GM21528 (cell line): ENCODE measurements at regions not wholly inside any gene's neighbourhood (a gene's known extent, or its start where the extent isn't known, plus 50 kb on each side); places are given as distances from the start of the nearest gene placed in this dataset.
"Not testable (repeated sequence)": the region's sequence is repeated elsewhere in the genome, so short reads cannot be mapped to it uniquely, and the experiment has no call there.

ENCODE experiments used
- ATAC-seq: cut with Tn5 transposase; IDR thresholded peaks from one replicate; pipeline ENCODE4 v1.9.1; 2021; ENCODE audit warnings: mild to moderate bottlenecking, moderate library complexity; ENCODE audit not compliant: unreplicated experiment, low FRiP score

DNA sequence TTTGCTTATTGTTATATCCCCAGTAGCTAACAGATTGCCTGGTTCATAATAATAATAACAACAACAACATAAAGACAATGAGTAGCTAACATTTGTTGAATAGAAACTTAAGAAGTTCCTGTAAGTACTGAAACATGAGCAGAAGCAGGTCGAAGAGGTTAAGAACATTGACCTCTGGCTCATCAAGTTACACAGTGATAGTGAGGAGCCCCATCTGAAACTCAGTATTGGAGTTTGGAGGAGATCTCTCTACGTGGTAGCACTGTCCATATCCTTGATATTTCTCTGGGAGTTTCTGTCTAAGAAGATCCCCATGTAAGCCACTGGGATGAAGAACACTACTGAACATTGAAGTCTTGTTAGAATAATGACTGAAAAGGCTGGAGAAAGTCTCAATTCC lies 600.4 kb downstream of the RFPL4B start:
- ATAC-seq: no peak

DNA sequence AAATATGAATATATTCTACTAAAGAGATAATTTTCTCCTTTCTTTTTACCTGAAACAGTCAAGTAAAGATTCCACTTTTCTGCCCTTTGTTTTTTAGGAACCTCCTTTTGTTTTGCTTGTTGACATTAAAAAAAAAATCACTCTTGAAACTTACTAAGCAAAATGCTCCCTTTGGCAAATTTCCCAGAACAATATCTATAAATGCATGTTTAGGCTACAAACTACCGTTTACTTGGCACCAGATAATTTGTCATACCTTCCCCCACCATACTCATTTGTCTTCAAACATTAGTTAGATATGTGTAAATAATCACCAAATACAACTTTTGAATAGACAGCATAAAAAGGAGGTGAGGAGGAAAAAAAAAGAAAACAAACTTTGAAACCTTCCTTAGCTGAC lies 604.7 kb downstream of the RFPL4B start:
- no peak for ATAC-seq

DNA sequence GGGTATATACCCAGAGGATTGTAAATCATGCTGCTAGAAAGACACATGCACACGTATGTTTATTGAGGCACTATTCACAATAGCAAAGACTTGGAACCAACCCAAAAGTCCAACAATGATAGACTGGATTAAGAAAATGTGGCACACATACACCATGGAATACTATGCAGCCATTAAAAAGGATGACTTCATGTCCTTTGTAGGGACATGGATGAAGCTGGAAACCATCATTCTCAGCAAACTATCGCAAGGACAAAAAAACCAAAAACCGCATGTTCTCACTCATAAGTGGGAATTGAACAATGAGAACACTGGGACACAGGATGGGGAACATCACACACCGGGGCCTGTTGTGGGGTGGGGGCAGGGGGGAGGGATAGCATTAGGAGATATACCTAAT lies 608.6 kb downstream of the RFPL4B start:
- ATAC-seq: not testable (repeated sequence)

DNA sequence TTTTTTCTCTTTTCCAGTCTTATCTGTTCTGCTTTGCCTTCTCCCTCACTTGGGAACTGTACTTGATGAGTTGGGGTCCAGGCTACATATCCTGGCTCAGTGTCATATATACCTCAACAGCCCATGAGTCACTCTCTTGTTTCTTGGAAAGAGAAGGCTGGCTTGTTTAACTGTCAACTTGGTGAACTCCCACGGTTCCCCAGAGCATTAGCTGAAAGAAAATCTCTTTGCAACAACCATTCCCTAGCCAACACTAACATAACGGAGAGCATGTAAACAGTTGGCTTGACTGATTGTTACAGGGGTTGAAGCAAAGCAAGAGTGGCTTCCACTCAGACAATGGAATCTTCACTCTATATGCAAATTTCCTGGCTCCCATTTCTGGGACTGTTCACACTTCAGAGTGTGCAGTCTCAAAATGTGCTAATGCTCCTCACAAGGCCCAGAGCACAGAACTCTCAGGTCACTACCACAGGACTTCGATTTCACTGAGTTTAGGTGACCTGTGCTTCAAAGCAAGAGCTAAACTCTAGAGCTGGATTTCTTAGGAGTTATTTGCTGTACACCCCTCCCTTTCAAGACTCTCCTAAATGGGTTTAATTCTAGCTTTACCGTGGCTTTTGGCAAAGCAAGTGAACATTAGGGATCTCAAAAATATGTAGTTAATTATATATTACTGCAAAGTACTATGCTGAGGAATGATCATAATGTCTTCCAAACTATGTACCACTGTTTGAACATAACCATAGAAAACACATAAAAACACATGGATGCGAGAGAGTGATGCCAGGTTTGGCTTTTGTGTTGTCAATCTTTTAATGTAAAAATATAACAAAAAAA lies 609.8 kb downstream of the RFPL4B start:
- ATAC-seq: no peak

DNA sequence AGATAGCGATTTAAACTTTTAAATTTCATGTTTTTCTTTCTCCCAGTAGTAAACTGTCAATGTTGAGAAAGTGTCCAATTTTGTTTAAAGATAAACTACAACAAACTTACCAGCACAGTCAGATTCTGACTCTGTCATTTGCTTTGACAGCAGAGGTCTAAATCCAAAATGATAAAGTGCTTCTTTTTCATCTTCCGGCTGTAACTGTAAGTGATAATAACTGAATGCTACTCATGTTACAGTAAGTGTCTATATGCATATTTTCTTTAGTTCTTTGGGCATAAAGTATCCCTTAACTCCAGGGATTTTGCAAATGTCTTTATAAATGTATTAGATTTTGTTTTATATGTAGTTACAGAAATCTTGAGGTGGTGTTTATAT lies 610.4 kb downstream of the RFPL4B start:
- ATAC-seq: no peak

DNA sequence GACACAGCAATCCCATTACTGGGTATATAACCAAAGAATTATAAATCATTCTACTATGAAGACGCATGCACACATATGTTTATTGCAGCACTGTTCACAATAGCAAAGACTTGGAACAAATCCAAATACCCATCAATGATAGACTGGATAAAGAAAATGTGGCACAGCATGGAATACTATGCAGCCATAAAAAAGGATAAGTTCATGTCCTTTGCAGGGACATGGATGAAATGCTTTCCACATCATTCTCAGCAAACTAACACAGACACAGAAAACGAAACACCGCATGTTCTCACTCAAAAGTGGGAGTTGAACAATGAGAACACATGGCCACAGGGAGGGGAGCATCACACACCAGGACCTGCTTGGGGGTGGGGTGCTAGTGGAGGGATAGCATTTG lies 613.0 kb downstream of the RFPL4B start:
- ATAC-seq: not testable (repeated sequence)

DNA sequence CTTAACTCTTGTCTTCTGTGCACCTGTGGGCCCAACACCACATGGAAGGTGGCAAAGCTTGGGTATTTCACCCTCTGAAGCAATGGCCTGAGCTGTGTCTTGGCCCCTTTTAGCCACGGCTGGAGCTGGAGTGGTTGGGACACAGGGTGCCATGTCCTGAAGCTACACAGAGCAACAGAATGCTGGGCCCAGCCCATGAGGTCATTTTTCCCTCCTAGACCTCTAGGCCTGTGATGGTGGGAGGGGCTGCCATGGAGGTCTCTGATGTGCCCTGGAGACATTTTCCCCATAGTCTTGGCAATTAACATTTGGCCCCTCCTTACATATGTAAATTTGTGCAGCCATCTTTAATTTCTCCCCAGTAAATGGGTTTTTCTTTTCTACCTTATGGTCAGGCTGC lies 620.8 kb downstream of the RFPL4B start:
- ATAC-seq: no peak

DNA sequence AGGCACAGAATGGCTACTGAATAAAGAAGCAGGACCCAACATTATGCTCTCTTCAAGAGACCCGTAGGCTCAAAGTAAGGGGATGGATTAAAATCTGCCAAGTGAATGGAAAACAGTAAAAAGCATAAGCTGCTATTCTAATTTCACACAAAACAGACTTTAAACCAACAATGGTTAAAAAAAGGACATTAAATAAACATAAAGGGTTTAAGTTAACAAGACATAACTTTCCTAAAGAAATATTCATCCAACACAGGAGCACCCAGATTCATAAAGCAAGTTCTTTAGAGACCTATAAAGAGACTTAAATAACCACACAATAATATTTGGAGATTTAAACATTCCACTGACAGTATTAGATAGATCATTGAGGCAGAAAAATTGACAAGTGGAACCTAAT lies 624.5 kb downstream of the RFPL4B start:
- ATAC-seq: no peak

DNA sequence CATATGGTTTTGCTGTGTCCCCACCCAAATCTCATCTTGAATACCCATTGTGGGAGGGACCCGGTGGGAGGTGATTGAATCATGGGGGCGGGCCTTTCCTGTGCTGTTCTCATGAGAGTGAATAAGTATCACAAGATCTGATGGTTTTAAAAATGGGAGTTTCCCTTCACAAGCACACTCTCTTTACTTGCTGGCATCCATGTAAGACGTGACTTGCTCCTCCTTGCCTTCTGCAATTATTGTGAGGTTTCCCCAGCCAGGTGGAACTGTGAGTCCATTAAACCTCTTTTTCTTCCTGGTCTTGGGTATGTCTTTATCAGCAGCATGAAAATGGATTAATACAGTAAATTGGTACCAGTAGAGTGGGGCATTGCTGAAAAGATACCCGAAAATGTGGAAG lies 627.8 kb downstream of the RFPL4B start:
- not testable (repeated sequence) for ATAC-seq

DNA sequence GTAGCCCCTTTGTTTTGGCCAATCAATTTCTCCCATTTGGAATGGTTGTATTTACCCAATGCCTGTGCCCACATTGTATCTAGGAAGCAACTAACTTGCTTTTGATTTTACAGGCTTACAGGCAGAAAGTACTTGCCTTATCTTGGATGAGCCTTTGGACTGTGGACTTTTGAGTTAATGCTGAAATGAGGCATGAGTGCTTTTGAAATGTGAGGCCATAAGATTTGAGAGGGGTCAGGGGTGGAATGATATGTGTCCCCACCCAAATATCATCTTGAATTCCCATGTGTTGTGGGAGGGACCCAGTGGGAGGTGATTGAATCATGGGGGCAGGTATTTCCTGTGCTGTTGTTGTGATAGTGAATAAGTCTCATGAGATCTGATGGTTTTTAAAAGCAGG lies 629.4 kb downstream of the RFPL4B start:
- ATAC-seq: not testable (repeated sequence)

DNA sequence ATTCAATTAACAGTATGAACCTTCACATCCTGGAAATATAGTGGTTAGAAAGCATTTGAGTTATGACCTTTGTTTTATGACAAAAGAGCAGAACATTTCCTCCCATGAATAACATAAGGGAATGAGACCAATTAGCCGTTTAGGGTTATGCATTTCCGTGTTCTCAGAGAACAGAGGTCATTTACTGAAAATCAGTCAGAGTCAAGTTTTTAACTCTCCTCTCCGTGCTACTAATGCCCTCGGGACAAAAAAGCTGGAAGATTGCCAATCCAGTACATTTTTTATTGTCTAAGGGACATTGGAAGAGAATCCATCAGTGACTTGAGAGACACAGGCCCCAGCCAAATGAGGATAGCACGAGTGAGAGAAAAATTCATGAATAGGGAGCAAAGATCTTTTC lies 632.7 kb downstream of the RFPL4B start:
- no peak for ATAC-seq

DNA sequence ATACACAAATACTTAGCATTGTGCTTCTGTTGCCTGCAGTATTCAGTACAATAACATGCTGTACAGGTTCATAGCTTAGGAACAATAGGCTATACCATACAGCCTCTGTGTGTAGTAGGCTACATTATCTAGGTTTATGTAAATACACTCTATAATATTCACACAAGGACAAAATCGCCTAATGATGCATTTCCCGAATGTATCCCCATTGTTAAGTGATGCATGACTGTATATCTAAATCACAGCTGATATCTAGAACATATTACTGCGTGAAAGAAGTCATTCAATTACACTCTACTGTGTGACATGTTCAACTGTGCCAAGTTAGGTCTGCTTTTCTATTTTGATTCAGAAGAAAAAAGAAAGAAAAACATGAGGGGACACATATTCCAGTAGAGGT lies 633.5 kb downstream of the RFPL4B start:
- ATAC-seq: no peak

DNA sequence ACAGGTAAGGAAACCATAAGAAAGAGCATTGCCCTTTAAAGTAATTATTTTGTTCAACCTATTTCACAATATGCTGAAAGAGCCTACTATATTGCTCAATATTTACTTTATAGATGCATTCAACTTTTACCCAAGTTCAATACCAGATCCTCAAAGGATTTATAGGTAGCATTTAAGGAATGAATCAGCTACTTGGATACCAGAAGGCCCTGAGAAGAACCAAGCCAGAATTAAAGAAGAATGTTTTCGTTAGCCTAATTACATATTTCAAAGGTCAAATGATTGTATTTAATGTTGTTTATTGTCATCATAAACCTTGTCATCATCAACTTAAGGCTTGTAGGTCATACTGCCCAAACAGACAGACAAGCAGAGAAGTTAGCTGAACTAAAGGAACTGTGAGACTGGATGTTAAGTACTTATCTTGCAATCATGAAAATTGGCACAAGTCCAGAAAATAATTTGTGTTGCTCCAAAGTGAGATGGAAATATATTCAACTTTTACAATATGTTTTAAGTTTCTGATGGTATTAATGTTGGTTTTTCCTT lies 636.7 kb downstream of the RFPL4B start:
- no peak for ATAC-seq

DNA sequence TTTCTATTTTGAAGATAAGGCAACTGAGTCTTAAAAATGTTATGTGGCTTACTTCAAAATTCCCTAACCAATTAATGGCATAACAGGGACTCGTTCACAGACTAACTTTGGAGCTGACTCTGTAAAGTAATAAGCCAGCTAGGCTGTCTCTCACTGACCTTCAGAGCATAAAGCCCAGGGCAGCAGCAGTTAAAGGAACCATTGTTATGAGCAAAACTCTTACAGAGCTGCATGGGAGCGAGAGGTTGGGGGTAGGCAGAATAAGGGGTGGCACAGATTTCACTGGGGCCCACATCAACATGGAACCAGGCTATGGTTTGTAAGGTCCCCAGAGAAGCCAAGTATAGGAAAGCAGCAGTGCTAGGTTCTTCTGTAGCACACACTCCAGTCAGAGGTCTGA lies 637.8 kb downstream of the RFPL4B start:
- no peak for ATAC-seq

DNA sequence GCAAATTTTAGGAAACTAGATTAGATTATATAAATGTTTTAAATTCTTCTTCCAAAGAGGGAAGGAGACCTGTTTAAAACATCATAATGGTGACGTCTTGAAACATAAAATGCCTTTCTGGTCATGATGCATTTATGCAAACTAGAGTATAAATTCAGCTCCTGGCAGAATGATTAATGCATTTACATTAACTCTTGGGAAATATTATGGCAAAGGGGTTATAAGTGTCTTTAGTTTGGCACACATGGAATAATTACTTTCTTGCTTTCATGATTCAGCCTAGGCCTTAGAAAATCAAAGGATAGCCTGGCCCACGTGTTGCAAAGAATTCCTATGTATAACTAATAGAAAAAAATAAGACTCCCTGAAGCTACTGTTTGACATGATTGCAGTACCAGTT lies 639.2 kb downstream of the RFPL4B start:
- ATAC-seq: no peak

DNA sequence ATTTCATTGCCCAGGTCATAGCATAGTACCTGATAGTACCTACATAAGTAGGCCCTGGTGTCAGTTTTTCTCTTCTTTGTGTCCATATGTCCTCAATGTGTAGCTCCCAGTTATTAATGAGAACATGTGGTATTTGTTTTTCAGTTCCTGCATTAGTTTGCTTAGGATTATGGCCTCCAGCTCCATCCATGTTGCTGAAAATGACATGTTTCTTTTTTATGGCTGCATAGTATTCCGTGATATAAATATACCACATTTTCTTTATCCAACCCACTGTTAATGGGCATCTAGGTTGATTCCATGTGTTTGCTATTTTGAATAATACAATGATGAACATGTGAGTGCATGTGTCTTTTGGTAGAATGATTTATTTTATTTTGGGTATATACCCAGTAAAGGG lies 641.6 kb downstream of the RFPL4B start:
- ATAC-seq: no peak

DNA sequence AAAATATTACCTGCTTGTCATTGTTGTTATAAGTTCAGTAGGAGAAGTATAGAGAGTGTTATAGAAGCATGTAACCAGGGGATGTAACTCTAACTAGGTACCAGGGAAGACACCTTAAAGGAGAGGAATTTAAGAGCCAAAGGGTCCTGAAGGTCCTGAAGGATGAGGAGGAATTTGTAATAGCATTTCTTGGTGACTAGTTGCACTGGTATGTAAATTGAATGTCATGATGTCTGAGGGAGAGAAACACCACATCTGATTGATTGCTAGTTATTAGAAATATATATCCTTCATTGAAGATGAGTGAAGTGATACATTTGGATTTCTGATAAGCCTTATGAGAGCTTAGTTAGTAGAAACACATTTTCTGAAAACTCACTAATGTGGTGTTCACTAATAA lies 643.8 kb downstream of the RFPL4B start:
- ATAC-seq: no peak

DNA sequence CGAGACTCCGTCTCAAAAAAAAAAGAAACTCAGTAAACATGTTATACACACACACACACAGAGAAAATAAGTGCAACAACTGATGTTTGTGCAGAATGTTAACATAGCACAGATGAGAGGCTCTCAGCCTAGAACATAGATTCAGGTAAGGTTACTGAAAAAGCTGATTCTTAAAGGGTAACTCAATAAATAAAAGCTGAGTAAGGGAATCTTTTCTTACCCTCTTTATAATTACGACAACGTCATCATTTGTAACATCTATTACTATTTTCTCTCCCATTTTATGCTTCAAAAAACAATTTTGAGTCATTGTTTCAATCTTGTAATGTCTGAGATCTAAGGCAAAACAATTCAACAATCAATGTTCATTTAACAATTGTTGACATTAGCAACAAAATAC lies 644.8 kb downstream of the RFPL4B start:
- ATAC-seq: no peak

DNA sequence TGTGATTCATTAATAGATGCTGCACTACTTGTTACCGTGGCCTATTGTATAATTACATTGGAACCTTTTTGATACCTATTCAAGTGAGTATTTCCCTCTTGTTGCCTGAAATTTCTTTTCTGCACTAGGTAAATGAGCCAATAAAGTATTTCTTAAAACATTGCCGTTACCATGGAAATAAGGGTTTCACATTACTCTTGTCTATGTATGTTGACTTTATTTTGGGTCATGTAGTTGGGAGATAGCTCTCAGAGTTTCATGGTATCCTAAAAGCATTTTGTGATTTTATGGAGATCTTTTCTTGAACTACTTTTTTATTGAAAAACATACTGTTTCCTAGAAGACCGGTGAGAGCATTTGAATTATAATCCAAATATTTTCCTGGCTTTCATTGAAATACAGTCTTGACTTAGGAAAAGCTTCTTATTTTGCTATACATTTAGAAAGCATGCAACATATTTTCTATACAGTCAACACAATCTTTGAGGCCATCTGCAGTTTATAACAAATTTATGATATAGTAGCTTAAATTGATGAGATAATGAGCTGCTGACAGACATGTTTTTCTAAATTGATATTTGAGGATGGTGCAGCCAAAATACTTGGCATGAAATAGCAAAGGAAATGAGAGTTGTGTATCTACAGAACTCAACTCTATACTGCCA lies 650.4 kb downstream of the RFPL4B start:
- no peak for ATAC-seq

DNA sequence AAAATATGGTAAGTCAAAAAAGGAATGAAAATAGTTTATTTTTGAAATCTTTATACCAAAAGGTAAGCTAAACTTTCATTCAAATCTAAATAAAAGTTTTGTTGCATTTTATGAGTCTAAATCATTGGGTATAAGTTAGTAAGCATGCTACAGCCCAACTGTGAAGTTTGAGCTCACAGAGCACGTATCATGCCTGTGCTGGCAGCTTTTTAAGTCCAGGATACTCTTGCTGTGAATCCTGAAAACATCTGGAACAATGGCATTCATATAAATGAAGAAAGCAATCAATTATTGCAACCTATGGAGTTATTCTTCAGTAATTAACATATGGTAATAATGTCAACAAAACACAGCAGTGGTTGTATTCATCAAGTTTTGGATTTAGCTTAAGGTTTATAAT lies 656.9 kb downstream of the RFPL4B start:
- no peak for ATAC-seq

DNA sequence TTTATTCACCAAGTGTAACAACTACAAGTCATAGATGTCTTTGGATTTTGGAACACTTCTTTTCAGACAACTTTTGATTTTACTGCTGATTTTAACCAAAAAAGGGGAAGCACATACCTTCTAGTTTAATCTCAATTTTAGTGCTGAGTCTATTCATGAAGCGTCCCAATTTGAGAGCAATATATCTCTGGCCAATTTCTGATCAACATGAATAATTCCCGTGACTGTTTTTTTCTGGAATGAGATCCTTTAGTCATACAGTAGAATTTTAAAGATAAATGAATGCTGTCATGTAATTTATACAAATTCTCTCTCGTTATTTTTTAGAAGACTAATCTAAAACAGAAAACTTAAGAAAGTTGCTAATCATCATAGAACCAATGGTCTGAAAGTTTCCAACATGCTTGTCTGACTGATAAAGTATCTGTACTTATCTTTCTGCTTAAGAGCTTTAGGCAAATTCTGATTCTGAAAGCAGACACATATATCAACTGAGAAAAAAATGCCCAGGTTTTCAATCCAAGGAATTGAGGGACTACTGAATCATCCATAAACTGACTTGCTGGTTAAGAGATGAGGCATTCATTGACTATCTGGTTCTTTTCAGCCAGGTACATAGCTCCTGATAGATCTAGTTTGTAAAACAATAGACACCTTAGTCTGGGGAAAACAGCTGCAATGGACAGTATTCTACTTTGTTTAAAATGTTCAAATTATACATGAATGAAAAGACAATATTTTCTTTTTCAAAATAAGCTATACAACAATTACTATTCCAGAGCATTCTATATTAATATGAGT lies 657.5 kb downstream of the RFPL4B start:
- ATAC-seq: no peak
